ENCODE measurements at regions not wholly inside any gene's neighbourhood (a gene's known extent, or its start where the extent isn't known, plus 50 kb on each side); places are given as distances from the start of the nearest gene placed in this dataset.
"Not testable (repeated sequence)": the region's sequence is repeated elsewhere in the genome, so short reads cannot be mapped to it uniquely, and the experiment has no call there.

DNA sequence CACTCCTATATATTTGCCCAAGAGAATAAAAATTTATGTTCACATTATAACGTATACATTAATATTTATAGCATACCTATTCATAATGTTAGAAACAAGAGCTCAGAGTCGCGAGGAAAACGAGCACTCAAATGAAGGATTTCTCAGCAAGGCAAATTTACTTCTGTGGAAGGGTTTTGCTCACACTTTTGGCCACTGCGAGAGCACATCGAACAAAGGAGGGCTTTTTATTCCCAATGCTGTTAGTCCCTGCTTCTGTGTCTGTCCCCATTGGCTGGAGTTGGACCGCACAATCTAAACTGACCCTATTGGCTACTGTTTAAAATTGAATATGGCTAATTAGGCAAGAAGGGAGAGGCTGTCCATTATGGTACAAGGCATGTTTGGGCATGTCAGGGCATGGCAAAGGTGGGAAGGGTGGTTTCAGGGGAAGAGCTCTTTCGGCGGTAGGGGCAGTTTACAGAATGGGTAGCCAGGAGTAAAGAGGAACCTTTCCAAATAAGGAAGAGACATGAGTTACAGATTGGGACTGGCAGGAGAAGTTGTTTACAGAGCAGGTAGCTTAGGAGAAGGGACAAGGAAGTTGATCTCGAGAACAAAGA, 702.9 kb downstream of the TRHDE start:
- no peak for DNase-seq
- TF ChIP-seq POLR2AphosphoS5 (IDR thresholded peaks at IDR 0.05) (no peak), POLR2A (IDR thresholded peaks at IDR 0.05) (no peak), EP300 (IDR thresholded peaks at IDR 0.05) (no peak)
- TF ChIP-seq, protein P1, sequence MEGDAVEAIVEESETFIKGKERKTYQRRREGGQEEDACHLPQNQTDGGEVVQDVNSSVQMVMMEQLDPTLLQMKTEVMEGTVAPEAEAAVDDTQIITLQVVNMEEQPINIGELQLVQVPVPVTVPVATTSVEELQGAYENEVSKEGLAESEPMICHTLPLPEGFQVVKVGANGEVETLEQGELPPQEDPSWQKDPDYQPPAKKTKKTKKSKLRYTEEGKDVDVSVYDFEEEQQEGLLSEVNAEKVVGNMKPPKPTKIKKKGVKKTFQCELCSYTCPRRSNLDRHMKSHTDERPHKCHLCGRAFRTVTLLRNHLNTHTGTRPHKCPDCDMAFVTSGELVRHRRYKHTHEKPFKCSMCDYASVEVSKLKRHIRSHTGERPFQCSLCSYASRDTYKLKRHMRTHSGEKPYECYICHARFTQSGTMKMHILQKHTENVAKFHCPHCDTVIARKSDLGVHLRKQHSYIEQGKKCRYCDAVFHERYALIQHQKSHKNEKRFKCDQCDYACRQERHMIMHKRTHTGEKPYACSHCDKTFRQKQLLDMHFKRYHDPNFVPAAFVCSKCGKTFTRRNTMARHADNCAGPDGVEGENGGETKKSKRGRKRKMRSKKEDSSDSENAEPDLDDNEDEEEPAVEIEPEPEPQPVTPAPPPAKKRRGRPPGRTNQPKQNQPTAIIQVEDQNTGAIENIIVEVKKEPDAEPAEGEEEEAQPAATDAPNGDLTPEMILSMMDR (IDR thresholded peaks at IDR 0.05): no peak
- Histone ChIP-seq H3K27me3 (no peaks in the 10 kb centered on the region), H3K4me1 (no peaks in the 10 kb centered on the region), H3K9me3 (peaks cover 0 to 6% (median 2%) of the 10 kb centered on the region in 4 donors), H3K27ac (no peak overlapping the region), H3K36me3 (no peaks in the 10 kb centered on the region), H3K4me3 (no peak overlapping the region)
- WGBS, 2 donors: 90% methylated on average over 10 of the region's 10 CpGs
- ATAC-seq (ENCODE audit: low FRiP score in 2 of 2): no peak

DNA sequence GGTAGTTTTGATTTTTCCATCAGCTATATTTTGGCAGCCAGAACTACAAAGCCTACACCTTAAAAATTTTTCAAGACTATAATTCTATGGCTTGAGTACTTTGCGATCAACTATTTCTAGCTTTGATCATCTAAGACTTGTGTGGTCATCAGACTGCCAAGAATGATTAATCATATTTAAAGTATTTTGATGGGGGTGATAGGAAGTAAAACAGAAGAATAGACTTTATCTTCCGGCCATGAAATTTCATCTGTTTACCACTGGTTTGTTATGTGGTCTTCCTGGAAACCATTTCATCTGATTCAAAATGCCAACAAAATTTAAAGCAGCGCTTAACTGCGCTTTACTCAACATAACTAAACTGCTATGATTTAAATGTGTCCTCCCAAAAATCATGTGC, 706.8 kb downstream of the TRHDE start:
- H3K4me3 ChIP-seq: no peak overlapping the region
- no peak for ATAC-seq (ENCODE audit: low FRiP score in 2 of 2)
- H3K4me1 ChIP-seq: no peaks in the 10 kb centered on the region
- H3K27ac ChIP-seq: no peak overlapping the region
- H3K27me3 ChIP-seq: no peaks in the 10 kb centered on the region
- WGBS, 2 donors: 92 to 94% methylated on average over 4 of the region's 4 CpGs
- H3K36me3 ChIP-seq: no peaks in the 10 kb centered on the region
- TF ChIP-seq, protein P1 (IDR thresholded peaks at IDR 0.05): no peak
- H3K9me3 ChIP-seq: peaks cover 0 to 6% (median 2%) of the 10 kb centered on the region in 4 donors
- no peak for DNase-seq

DNA sequence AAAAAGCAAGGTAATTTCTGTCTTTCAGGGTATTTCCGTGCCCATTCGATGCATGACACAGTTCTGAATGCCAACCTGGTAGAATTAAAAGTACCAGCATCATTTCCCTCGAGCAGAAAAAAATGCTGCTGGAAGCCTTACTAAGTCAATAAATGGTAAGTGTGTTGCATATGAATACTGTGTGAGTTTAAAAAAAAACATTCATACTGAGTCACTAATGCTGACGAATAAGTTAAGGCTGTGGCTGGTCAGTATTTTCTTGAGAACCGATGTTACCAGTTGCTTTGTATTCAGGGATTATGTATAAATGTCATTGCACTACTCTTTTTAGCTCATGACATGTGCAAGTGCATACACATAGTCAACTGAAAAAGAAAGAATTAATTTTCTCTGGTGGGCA, 710.2 kb downstream of the TRHDE start:
- no peak for TF ChIP-seq EP300 (IDR thresholded peaks at IDR 0.05)
- no peak for TF ChIP-seq POLR2AphosphoS5 (IDR thresholded peaks at IDR 0.05)
- TF ChIP-seq, protein P1 (IDR thresholded peaks at IDR 0.05): no peak
- no peak for TF ChIP-seq POLR2A (IDR thresholded peaks at IDR 0.05)
- Histone ChIP-seq H3K4me3 (no peak overlapping the region), H3K27me3 (no peaks in the 10 kb centered on the region), H3K36me3 (no peaks in the 10 kb centered on the region), H3K27ac (no peak overlapping the region), H3K4me1 (no peaks in the 10 kb centered on the region), H3K9me3 (no peaks in the 10 kb centered on the region)
- no peak for DNase-seq
- 74 to 75% methylated on average over 5 of the region's 5 CpGs for WGBS, 2 donors
- no peak for ATAC-seq (ENCODE audit: low FRiP score in 2 of 2)

DNA sequence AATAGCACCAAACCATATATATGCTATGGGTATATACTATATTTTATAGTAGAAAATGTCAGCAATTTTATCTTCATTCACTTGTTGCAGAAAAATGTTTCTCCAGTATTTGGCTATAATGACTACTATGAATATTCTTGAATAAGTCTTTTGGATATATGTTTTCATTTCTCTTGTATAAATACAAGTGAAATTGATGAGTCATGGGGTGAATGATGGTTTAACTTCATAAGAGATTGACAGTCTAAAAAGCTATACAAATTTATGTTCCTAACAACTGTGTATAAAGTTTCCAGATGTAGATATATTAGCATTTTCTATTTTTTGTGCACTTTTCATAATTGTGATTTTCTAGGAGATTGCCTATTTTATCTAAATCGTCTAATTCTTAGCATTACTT, 714.8 kb downstream of the TRHDE start:
- ATAC-seq (ENCODE audit: low FRiP score in 2 of 2): no peak
- no peak for TF ChIP-seq POLR2A (IDR thresholded peaks at IDR 0.05)
- no peak for TF ChIP-seq EP300 (IDR thresholded peaks at IDR 0.05)
- no peak for TF ChIP-seq POLR2AphosphoS5 (IDR thresholded peaks at IDR 0.05)
- TF ChIP-seq, protein P1 (IDR thresholded peaks at IDR 0.05): no peak
- Histone ChIP-seq H3K36me3 (no peaks in the 10 kb centered on the region), H3K27ac (no peak overlapping the region), H3K27me3 (no peaks in the 10 kb centered on the region), H3K9me3 (no peaks in the 10 kb centered on the region), H3K4me1 (no peaks in the 10 kb centered on the region), H3K4me3 (no peak overlapping the region)
- 74 to 91% methylated on average over 1 of the region's 1 CpG for WGBS, 2 donors
- no peak for DNase-seq

DNA sequence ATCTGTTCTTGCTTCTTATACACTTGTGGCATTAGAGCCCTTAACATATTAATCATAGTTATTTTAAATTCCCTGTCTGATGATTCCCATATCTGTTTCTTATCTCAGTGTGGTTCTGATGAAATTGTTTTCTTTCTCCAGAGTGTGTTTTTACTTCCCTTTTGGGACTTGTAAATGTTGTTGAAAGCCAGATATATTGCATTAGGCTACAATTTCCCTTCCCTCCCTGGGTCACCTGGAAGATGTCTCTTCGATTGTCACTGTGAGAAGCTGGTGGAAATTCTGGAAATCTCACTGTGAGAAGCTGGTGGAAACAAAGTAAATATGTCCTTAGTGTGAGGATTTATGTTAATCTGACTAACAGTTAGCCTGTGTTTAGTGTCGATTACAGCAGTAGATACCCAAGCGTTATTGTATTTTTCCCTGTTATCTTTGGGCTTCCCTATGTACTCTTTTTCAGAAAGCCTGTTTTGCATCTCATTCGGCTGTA, 717.3 kb downstream of the TRHDE start:
- WGBS, 2 donors: 77 to 86% methylated on average over 4 of the region's 4 CpGs
- H3K36me3 ChIP-seq: no peaks in the 10 kb centered on the region
- DNase-seq (no peak), ATAC-seq (ENCODE audit: low FRiP score in 2 of 2) (no peak)
- H3K27ac ChIP-seq: no peak overlapping the region
- TF ChIP-seq POLR2A (IDR thresholded peaks at IDR 0.05): no peak
- TF ChIP-seq, protein P1 (IDR thresholded peaks at IDR 0.05): no peak
- TF ChIP-seq POLR2AphosphoS5 (IDR thresholded peaks at IDR 0.05): no peak
- TF ChIP-seq EP300 (IDR thresholded peaks at IDR 0.05): no peak
- no peaks in the 10 kb centered on the region for H3K27me3 ChIP-seq
- H3K4me3 ChIP-seq: no peak overlapping the region
- H3K4me1 ChIP-seq: no peaks in the 10 kb centered on the region
- H3K9me3 ChIP-seq: no peaks in the 10 kb centered on the region

DNA sequence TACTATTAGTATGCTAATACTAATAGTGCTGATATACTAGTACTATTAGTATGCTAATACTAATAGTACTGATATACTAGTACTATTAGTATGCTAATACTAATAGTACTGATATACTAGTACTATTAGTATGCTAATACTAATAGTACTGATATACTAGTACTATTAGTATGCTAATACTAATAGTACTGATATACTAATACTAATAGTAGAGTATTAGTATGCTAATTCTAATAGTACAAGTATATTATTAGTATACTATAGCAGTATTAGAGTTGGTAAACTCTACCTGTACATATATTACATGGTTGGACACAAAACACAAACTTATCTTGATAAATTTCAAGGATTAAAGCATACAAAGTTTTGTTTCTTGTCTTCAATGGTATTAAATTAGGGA, 722.9 kb downstream of the TRHDE start:
- not testable (repeated sequence) for H3K27me3 ChIP-seq; H3K4me1 ChIP-seq; H3K4me3 ChIP-seq; H3K27ac ChIP-seq; H3K36me3 ChIP-seq; DNase-seq; ATAC-seq (ENCODE audit: low FRiP score in 2 of 2); H3K9me3 ChIP-seq
